22Rv1 (cell line): ENCODE measurements at regions not wholly inside any gene's neighbourhood (a gene's known extent, or its start where the extent isn't known, plus 50 kb on each side); places are given as distances from the start of the nearest gene placed in this dataset.

Source experiments
- ZFX ChIP-seq: fragments of 450-650 bp; IDR thresholded peaks from 2 replicates; pipeline ENCODE4 v1.6.1; 2017; ENCODE audit warnings: antibody characterized with exemption, borderline replicate concordance
- TF ChIP-seq, protein P1 (sequence below): fragments of 450-650 bp; IDR thresholded peaks from 2 replicates; pipeline ENCODE4 v1.5.1; 2017; ENCODE audit warnings: mild to moderate bottlenecking

GRCh38 chr12:63005382-63005781 is 70.4 kb upstream of the PPM1H start:
- TF ChIP-seq, protein P1, sequence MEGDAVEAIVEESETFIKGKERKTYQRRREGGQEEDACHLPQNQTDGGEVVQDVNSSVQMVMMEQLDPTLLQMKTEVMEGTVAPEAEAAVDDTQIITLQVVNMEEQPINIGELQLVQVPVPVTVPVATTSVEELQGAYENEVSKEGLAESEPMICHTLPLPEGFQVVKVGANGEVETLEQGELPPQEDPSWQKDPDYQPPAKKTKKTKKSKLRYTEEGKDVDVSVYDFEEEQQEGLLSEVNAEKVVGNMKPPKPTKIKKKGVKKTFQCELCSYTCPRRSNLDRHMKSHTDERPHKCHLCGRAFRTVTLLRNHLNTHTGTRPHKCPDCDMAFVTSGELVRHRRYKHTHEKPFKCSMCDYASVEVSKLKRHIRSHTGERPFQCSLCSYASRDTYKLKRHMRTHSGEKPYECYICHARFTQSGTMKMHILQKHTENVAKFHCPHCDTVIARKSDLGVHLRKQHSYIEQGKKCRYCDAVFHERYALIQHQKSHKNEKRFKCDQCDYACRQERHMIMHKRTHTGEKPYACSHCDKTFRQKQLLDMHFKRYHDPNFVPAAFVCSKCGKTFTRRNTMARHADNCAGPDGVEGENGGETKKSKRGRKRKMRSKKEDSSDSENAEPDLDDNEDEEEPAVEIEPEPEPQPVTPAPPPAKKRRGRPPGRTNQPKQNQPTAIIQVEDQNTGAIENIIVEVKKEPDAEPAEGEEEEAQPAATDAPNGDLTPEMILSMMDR = no peak
- no peak for TF ChIP-seq ZFX
